ENCODE measurements at regions not wholly inside any gene's neighbourhood (a gene's known extent, or its start where the extent isn't known, plus 50 kb on each side); places are given as distances from the start of the nearest gene placed in this dataset.
"Not testable (repeated sequence)": the region's sequence is repeated elsewhere in the genome, so short reads cannot be mapped to it uniquely, and the experiment has no call there.

GRCh38 chr15:87477026-87477425 is 779.5 kb downstream of the NTRK3 start:
- no peak for DNase-seq (ENCODE audit: low spot score)

GRCh38 chr15:87470923-87471322 is 785.6 kb downstream of the NTRK3 start:
- no peak for DNase-seq (ENCODE audit: low spot score)

- DNase-seq (ENCODE audit: low spot score) = not testable (repeated sequence)
Measured at GRCh38 chr15:87463956-87464355, 792.6 kb downstream of the NTRK3 start.

GRCh38 chr15:87461631-87462030 is 794.9 kb downstream of the NTRK3 start:
- no peak for DNase-seq (ENCODE audit: low spot score)

GRCh38 chr15:87454860-87455259 is 801.7 kb downstream of the NTRK3 start:
- DNase-seq (ENCODE audit: low spot score) = no peak

GRCh38 chr15:87450314-87450713 is 806.2 kb downstream of the NTRK3 start:
- DNase-seq (ENCODE audit: low spot score) = no peak

- no peak for DNase-seq (ENCODE audit: low spot score)
Measured at GRCh38 chr15:87439090-87439489, 817.4 kb downstream of the NTRK3 start.

GRCh38 chr15:87433871-87434270 is 822.7 kb downstream of the NTRK3 start:
- no peak for DNase-seq (ENCODE audit: low spot score)

GRCh38 chr15:87429754-87430153 is 826.8 kb downstream of the NTRK3 start:
- DNase-seq (ENCODE audit: low spot score) = no peak

GRCh38 chr15:87420017-87420416 is 836.5 kb downstream of the NTRK3 start:
- no peak for DNase-seq (ENCODE audit: low spot score)

GRCh38 chr15:87419344-87419743 is 837.2 kb downstream of the NTRK3 start:
- no peak for DNase-seq (ENCODE audit: low spot score)

- no peak for DNase-seq (ENCODE audit: low spot score)
Measured at GRCh38 chr15:87416591-87417257, 839.8 kb downstream of the NTRK3 start.

GRCh38 chr15:87408902-87409301 is 847.6 kb downstream of the NTRK3 start:
- no peak for DNase-seq (ENCODE audit: low spot score)

- no peak for DNase-seq (ENCODE audit: low spot score)
Measured at GRCh38 chr15:87403973-87404372, 852.6 kb downstream of the NTRK3 start.

GRCh38 chr15:87401973-87402372 is 854.6 kb downstream of the NTRK3 start:
- no peak for DNase-seq (ENCODE audit: low spot score)

- DNase-seq (ENCODE audit: low spot score) = no peak
Measured at GRCh38 chr15:87394676-87395075, 861.9 kb downstream of the NTRK3 start.

- no peak for DNase-seq (ENCODE audit: low spot score)
Measured at GRCh38 chr15:87387766-87388165, 868.8 kb downstream of the NTRK3 start.

GRCh38 chr15:87374339-87374738 is 882.2 kb downstream of the NTRK3 start:
- no peak for DNase-seq (ENCODE audit: low spot score)

- peak; percentile 67 for DNase-seq (ENCODE audit: low spot score)
Measured at GRCh38 chr15:87369269-87369668, 887.3 kb downstream of the NTRK3 start.

GRCh38 chr15:87368511-87368910 is 888.0 kb downstream of the NTRK3 start:
- DNase-seq (ENCODE audit: low spot score) = no peak

GRCh38 chr15:87365186-87365585 is 891.4 kb downstream of the NTRK3 start:
- no peak for DNase-seq (ENCODE audit: low spot score)

- no peak for DNase-seq (ENCODE audit: low spot score)
Measured at GRCh38 chr15:87362531-87362930, 894.0 kb downstream of the NTRK3 start.

- no peak for DNase-seq (ENCODE audit: low spot score)
Measured at GRCh38 chr15:87357637-87358313, 898.8 kb downstream of the NTRK3 start.

- DNase-seq (ENCODE audit: low spot score) = no peak
Measured at GRCh38 chr15:87355946-87356345, 900.6 kb downstream of the NTRK3 start.

Measured in RKO (cell line).